HG02759 (cell line): ENCODE measurements at regions not wholly inside any gene's neighbourhood (a gene's known extent, or its start where the extent isn't known, plus 50 kb on each side); places are given as distances from the start of the nearest gene placed in this dataset.

ENCODE experiments used
- ATAC-seq: cut with Tn5 transposase; IDR thresholded peaks from one replicate; pipeline ENCODE4 v1.9.1; 2021; ENCODE audit warnings: mild to moderate bottlenecking, moderate library complexity; ENCODE audit not compliant: unreplicated experiment

DNA sequence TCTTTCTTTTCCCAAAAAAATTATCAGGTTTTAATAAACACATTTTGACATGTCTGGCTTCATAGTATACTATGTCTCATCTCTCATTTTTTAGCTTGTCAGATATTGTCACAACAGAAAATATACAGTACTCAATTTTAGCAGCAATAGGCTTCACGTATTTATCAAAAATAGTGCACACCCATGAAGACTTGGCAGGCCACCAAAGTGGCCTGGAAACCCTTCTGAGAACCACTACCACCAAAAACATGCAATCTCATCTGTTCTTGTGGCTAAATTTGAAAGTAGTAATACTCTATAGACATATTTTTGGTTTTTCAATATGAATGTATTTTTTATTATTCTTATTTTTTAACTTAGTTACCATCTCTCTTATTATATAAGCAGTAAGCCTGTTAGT lies 1094.5 kb upstream of the LRRN3 start:
- ATAC-seq = no peak

DNA sequence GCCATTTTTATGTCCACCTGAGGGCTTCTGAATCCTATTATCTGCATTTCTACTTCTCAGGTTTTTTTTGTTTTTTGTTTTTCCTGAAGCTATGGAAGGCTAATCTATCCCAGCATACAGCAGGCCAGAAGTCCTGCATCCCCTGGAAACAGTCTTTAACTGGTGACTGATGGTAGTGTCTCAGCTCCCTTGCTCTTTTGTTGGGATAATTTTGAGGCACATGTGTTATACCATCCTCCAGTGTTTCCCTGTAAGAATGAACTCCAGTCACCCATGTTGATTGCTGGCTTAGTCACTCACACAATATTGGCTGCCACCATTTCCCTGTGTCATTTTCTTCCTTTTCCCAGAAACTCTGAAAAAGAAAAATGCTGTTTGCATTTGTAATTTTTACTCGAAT lies 1094.0 kb upstream of the LRRN3 start:
- no peak for ATAC-seq

DNA sequence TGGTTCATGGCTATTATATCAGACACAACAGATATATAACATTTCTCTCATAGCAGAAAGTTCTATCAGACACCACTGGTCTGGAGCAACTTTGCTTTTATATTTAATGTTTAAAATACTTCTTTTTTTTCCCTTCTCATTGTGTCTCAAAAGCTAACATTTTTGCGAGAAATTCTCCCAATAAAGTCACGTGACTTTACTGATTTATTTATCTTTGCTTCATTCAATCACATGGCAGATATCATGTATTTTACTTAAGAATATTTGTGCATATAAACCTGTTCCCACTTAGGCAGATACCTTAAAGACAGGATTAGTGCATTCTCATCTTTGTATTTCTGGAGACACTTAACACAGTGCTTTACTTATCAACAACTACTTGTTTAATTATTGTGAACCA lies 1093.1 kb upstream of the LRRN3 start:
- ATAC-seq = no peak

DNA sequence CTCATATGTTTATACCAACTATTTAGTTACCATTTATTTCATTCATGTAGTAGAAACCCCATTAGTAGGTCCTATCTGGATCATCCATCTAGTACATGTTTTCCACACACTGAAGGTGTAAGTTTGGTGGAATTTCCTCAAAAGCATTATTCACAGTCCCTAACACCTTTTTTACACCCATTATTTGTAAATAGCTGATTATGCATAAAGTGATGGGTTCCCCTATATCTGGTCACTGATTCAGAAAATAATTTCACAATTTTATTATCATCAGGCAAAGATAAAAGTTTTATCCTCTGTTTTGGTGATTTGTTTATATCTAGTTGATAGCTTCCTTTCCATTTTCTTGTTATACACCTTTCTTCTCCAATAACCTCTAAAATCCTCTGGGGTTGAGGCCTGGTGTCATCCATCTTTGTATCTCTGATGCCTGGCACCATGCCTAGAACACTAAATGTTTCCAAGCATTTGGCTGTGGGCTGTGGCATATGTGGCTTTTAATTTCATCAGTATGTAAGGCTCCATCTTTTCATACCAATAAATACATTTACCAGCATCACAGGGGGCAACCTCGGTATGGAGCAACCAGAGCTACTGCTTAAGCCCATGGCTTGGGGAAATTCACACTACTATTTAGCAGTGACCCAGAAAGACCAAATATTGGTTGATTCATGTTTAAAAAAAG lies 1089.5 kb upstream of the LRRN3 start:
- ATAC-seq = no peak

DNA sequence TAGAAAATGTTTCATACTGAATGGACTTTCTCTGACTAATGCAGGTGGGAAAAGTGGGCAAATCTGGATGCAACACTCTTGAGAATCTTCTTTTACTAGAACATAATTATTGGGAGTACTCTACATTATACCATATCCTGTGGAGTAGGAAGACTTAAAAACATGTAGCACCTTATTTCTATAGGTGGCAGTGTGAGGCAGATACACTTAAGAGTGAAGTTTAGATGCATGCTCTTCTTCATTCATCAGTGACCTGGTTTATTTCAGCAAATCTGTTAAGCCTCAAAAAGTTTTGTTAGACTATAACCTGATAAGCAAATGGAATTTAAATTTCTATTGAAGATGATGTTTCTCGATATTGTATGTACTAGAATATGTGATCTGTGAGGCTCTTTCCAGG lies 1087.1 kb upstream of the LRRN3 start:
- ATAC-seq = no peak

DNA sequence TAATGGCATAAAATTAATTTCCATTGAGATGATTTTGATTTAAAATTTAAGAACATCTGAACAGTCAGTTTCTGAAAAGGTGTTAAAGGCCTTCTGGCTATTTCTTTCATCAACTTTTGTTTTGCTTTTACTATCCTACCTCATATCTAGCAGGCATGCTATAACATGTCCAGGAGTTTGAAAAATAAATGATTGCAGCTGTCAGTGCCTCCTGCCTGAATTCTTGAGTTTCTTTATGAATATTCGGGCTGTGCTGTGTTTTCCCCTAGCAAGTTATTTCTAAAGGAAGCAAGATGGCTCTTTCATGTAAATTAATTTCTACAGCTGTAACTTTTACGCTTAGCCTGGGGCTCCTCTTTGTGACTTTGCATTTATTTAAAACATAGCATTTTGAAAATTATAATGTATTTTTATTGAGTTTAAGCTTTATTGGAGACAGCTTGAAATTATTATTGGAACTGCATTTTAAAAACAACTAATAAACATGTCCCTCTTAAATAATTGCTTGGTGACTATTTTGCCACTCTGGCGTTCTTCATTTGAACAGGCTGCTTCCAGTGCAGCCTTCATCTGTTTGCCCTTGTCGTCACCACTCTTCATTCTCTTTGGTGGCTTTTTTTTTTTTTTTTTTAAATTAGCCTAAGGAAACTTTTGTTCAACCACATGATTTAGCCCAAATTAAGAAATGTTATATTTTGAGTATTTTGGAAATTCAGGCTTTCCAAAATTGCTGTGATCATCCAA lies 1083.4 kb upstream of the LRRN3 start:
- ATAC-seq = no peak

DNA sequence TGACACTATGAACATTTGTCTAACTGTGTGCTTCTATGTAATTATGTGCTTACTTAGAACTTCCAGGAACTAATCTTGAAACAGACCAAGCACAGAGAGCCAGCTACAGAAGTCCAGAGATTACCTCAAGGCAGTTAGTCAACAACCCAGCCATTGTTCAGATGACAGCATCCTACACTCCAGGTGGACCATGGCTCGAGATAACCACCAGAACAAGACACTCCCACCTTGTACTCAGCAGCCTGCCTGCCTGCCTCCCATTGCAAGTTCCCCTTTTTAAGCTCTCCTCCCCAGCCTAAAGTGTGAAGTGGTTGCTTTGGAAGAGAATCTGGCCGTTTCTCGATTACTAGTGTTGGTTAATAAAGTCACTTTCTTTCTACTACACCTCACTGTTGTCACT lies 1080.6 kb upstream of the LRRN3 start:
- ATAC-seq = peak; percentile 47

DNA sequence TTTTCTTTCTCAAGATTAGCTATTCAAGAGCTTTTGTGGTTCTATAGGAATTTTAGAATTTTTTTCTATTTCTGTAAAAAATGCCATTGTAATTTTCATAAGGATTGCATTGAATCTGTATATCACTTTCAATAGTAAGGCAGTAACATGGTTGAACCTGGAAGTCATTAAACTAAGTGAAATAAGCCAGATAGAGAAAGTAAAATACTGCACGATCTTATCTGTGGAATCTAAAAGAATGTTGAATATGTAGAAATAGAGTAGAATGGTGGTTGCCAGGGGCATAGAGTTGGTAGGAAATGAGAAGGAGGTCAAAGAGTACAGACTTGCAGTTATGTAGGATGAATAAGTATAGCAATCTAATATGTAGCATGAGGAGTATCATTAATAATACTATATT lies 1073.5 kb upstream of the LRRN3 start:
- ATAC-seq = no peak

DNA sequence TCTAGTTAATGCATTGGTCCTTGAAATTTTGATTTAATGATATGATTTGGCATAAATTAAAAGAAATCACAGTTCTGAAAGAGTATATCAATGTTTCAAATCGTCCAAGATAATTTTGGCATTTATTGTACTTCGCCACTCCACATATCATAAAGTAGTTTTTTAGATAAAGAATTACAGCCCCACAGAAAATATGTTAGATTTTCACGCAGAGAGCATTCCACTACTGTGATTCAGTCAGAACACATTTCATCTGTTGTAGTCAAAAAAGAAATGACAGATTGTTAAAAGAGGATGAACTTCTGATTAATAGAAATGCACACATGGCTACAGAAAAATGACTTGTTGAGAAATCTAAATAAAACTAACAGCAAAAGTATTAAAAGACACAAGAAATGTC lies 1063.5 kb upstream of the LRRN3 start:
- ATAC-seq = no peak

DNA sequence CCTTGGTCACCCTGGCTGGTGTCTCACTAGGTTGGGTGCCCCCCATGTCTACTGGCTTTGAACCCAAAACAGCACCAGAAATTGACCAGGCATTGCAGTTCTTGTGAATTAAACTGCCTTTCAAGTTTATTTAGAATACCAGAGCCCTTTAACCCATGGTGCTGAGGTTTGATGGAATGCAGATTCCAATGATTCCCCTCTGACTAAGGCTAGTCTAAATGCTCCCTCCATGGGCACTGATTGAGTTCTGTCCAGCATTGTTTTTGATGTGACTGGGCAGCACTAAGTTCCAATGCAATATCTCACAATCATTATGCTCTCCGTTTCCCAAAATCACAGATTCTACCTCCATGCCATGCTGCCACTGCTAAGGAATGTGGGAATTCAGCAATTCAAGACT lies 1047.4 kb upstream of the LRRN3 start:
- ATAC-seq = no peak

DNA sequence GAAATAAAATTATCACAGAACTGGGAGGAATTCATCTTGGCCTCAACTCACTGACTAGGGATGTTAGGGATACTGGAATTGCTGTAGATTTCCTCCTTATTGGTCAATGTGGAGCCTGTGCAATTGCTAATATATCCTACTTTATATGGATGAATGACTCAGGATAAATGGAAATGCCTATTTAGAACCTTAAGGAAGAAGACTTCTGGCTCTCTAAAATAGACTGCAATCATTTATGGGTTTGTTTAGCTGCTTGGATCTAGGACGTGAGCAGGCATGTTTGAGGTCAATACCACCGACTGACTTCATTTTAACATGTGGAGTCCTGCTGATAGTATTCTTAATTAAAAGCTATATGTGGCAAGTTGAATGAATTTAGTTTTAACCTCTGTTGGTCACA lies 1040.1 kb upstream of the LRRN3 start:
- no peak for ATAC-seq

DNA sequence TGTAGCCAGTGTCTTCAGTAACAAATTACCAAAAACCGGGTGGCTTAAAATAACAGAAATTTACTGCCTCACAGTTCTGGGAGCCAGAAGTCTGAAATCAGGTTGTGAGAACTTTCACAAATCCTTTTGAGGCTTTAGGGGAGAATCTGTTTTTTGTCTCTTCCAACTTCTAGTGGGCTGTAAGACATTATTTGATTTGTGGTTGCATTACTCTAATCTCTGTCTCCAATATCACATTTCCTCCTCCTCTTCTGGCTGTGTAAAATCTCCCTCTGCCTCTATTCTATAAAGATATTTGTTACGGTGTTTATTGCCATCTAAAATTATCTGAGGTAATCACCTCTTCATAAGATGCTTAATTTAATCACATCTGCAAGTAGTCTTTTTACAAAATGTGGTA lies 1039.6 kb upstream of the LRRN3 start:
- ATAC-seq = no peak

DNA sequence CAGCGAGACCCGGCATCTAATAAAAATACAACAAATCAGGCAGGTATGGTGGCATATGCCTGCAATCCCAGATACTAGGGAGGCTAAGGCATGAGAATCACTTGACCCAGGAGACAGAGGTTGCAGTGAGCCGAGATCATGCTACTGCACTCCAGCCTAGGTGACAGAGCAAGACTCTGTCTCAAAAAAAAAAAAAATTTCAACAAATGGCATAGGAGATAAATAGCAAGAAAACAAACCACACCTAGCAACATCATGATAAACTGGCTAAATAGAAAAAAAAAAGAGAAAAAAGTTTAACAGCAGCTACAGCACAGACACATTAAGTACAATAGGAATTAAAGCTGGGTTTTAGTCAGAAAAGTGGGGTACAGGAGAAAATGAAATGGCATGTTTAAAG lies 1034.6 kb upstream of the LRRN3 start:
- ATAC-seq = no peak

DNA sequence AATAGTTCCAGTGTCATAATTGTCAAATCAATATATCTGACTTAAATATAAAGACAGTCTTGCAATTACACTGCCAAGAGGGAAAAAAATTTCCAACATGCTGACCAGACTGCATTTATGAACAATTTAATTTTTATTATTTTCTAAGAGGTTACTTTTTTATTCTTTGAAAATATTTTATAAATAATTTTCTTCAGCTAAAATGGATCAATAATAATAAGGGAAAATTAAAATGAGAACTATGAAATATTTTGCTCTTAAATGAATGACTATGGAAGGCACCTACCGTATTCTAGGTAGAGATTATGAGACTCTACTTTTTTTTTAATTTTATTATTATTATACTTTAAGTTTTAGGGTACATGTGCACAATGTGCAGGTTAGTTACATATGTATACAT lies 1032.5 kb upstream of the LRRN3 start:
- no peak for ATAC-seq

DNA sequence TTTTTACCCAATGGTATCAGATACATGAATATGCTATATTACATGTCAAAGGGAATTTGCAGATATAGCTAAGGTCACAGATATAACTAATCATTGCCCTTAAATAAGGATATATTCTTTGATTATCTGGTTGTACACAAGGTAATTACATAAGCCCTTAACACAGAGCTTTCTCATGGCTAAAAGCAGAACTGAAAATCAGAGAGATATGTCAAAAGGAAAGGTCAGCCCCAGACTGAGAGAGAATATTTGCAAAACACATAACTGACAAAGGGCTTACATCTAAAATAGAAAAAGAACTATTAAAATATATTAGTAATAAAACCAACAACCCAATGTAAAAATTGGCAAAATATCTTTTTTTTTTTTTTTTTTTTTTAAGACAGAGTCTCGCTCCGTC lies 1029.5 kb upstream of the LRRN3 start:
- no peak for ATAC-seq

DNA sequence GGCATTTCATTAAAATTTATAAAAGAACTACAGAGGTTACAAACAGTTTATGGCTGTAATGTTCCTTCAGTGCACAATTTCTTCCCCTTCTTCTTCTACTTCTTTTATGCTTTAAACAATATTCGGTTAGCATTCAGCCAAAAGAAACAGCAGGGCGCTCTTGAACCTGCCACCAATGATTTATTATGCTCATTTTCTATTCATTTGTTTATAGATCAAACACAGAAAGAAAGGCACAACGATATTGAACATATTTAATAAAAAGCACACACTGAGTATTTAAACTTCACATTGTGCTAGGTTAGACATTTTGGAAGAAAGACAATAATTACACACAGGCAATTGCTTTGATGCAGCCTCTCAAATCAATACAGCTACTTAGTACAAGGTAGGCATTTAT lies 1025.8 kb upstream of the LRRN3 start:
- ATAC-seq = no peak

DNA sequence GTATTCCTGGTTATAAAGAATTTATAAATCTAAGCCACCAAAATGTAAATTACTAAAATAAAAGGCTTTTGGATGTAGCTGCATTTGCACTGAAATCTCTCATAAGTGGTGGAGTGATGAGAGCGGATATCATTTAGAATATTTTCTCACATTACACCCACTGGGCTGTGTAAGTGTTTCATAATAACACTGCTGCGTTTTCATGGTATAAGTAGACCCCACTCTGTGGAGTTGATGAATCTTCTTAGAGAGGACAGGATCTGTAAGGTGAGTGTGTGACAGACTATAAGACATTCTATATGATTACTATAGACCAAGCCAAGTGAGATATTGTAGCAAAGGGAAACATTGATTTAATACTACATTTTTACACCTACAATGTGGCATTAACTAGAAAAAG lies 1024.1 kb upstream of the LRRN3 start:
- no peak for ATAC-seq

DNA sequence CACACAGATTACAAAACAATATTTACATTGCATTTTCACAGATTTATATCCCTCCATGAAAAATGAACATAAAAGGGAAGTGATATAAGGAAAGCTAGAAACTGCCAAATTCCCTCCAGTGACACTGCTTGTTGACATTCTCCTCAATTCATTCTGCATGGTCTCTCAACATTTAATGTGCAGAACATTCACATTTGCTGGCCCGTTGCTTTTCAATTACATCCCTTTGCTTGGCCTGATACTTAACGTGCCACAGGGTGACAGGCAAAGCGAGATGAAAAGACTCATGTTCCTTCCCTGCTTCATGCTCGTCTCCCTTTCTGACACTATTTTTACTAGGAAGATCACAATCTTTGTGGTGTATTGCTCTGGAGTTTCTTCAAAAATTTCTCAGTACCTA lies 1019.7 kb upstream of the LRRN3 start:
- no peak for ATAC-seq

DNA sequence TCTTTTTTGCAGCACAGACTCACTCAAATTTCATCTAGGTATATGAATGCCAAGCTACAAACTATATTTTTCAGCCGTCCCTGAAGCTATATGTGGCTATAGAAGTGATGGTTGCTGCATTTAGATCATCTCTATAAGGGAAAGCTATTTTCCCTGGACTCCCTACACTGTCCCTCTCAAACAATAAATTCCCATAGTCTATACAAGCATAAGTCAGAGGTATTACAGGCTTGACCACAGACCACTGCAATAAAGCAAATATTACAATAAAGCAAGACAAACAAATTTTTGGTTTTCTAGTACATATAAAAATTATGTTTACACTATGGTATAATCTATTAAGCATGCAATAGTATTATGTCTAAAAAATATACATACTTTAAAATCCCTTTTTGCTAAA lies 1015.5 kb upstream of the LRRN3 start:
- no peak for ATAC-seq

DNA sequence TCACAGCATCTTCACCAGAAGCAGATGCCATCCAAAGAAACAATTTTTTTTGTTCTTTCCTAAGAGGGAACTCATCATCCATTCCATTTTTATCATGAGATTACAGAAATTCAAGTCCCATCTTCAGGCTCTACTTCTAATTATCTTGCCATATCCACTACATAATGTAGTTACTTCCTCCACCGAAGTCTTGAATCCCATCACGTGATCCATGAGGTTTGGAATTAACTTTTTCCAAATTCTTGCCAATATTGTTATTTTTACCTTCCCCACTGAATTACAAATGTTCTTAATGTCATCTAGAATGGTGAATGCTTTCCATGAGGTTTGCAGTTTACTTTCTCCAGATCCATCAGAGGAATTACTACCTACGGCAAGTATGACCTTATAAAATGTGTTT lies 1014.7 kb upstream of the LRRN3 start:
- no peak for ATAC-seq

DNA sequence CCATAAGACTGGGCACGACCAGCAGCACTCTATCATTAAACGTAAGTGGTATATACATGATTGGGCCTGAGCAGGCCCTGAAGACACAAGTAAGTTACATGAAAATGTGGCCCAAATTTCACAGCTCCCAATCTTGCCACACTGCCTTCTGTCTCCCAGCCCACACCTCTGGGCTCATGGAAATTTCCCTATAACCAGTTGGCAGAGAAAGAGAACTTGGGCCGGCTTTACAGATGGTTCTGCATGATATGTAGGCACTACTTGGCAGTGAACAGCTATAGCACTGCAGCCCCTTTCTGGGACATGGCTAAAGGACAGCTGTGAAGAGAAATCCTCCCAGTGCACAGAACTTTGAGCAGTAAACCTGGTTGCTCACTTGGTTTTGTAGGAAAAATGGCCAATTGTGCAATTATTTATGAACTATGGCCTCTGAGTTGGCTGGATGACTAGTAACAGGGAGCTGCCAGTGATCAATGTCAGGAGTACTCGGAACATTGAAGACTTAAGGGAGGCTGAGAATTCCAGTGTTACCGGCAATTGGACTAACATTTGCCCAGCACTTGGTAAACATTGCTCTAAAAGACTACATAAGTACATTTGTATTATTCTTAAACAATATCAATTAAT lies 1006.6 kb upstream of the LRRN3 start:
- no peak for ATAC-seq

DNA sequence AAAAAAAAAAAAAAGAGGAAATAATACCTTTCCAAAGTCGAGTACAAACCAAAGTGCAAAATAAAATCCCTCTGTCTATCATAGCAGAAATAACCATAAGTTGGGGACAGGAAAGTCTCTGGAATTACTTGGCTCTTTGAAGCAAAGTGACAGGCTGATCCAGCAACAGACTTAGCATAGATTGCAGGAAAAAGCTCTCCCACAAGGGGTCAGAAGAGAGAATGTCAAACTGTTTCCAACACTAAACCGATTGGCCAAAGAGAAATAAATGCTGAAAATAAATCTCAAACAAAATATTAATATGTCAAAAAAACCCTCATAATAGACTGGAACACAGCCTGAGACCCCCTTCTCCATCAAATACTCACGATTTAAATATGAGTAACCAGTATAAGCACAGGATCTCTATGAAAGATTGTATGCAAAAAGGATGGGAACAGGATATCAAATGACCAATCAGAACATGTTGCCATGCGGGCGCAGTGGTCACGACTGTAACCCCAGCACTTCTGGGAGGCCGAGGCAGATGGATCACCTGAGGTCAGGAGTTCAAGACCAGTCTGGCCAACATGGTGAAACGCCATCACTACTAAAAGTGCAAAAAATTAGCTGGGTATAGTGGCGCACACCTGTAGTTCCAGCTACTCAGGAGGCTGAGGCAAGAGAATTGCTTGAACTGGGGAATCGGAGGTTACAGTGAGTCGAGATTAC lies 1000.7 kb upstream of the LRRN3 start:
- peak; percentile 52 for ATAC-seq
